ENCODE measurements at regions not wholly inside any gene's neighbourhood (a gene's known extent, or its start where the extent isn't known, plus 50 kb on each side); places are given as distances from the start of the nearest gene placed in this dataset.
"Not testable (repeated sequence)": the region's sequence is repeated elsewhere in the genome, so short reads cannot be mapped to it uniquely, and the experiment has no call there.

- no TSS peak for BruUV-seq (replicated peaks)
- TF ChIP-seq SIN3A (IDR thresholded peaks at IDR 0.05; ENCODE audit: borderline replicate concordance, insufficient read depth, low read depth, low read length): no peak
- no peak for TF ChIP-seq TCF7L2 (IDR thresholded peaks at IDR 0.05; ENCODE audit: low read depth, low read length)
- TF ChIP-seq POLR2AphosphoS5 (IDR thresholded peaks at IDR 0.05; ENCODE audit: low read depth, low read length): no peak
- no peak for TF ChIP-seq CTCF (IDR thresholded peaks at IDR 0.05)
- TF ChIP-seq, protein P1, sequence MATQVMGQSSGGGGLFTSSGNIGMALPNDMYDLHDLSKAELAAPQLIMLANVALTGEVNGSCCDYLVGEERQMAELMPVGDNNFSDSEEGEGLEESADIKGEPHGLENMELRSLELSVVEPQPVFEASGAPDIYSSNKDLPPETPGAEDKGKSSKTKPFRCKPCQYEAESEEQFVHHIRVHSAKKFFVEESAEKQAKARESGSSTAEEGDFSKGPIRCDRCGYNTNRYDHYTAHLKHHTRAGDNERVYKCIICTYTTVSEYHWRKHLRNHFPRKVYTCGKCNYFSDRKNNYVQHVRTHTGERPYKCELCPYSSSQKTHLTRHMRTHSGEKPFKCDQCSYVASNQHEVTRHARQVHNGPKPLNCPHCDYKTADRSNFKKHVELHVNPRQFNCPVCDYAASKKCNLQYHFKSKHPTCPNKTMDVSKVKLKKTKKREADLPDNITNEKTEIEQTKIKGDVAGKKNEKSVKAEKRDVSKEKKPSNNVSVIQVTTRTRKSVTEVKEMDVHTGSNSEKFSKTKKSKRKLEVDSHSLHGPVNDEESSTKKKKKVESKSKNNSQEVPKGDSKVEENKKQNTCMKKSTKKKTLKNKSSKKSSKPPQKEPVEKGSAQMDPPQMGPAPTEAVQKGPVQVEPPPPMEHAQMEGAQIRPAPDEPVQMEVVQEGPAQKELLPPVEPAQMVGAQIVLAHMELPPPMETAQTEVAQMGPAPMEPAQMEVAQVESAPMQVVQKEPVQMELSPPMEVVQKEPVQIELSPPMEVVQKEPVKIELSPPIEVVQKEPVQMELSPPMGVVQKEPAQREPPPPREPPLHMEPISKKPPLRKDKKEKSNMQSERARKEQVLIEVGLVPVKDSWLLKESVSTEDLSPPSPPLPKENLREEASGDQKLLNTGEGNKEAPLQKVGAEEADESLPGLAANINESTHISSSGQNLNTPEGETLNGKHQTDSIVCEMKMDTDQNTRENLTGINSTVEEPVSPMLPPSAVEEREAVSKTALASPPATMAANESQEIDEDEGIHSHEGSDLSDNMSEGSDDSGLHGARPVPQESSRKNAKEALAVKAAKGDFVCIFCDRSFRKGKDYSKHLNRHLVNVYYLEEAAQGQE (IDR thresholded peaks at IDR 0.05; ENCODE audit: insufficient read depth in 1 of 2, low read depth in 2 of 2, low read length in 1 of 2): no peak
- no peak for ATAC-seq
- in situ Hi-C loops (cut with HindIII; ENCODE audit: low pct_unique_long_range_greater_than_20kb, low sequenced_read_pairs) (no loop called here), intact Hi-C loops (cut with micrococcal nuclease; ENCODE audit: unreplicated experiment) (no loop called here)
- Histone ChIP-seq H3K4me3 (ENCODE audit: low read depth in 2 of 2, low read length in 2 of 2) (no peak overlapping the region), H3K4me1 (ENCODE audit: control insufficient read depth, insufficient read depth, low read length) (no peaks in the 10 kb centered on the region), H3K9me3 (ENCODE audit: control insufficient read depth, insufficient read depth, low read depth, low read length) (no peaks in the 10 kb centered on the region), H3K27me3 (ENCODE audit: control insufficient read depth, insufficient read depth, low read length) (no peaks in the 10 kb centered on the region), H3K27ac (ENCODE audit: low read length) (no peak overlapping the region), H3K36me3 (ENCODE audit: control insufficient read depth, insufficient read depth, low read length) (no peaks in the 10 kb centered on the region)
- ChIA-PET POLR2A (no interaction called here), CTCF (no interaction called here)
- no peak for DNase-seq (ENCODE audit: low read depth, low spot score)
Observed at GRCh38 chr2:144759746-144760145, 239.8 kb upstream of the ZEB2 start.

GRCh38 chr2:144758196-144758595 lies 238.3 kb upstream of the ZEB2 start:
- ATAC-seq; BruUV-seq (replicated peaks); POLR2A ChIA-PET; H3K36me3 ChIP-seq (ENCODE audit: control insufficient read depth, insufficient read depth, low read length); CTCF ChIA-PET; intact Hi-C loops (cut with micrococcal nuclease; ENCODE audit: unreplicated experiment); H3K4me3 ChIP-seq (ENCODE audit: low read depth in 2 of 2, low read length in 2 of 2); H3K9me3 ChIP-seq (ENCODE audit: control insufficient read depth, insufficient read depth, low read depth, low read length); H3K27ac ChIP-seq (ENCODE audit: low read length); DNase-seq (ENCODE audit: low read depth, low spot score); H3K4me1 ChIP-seq (ENCODE audit: control insufficient read depth, insufficient read depth, low read length); H3K27me3 ChIP-seq (ENCODE audit: control insufficient read depth, insufficient read depth, low read length); in situ Hi-C loops (cut with HindIII; ENCODE audit: low pct_unique_long_range_greater_than_20kb, low sequenced_read_pairs): not testable (repeated sequence)

DNA sequence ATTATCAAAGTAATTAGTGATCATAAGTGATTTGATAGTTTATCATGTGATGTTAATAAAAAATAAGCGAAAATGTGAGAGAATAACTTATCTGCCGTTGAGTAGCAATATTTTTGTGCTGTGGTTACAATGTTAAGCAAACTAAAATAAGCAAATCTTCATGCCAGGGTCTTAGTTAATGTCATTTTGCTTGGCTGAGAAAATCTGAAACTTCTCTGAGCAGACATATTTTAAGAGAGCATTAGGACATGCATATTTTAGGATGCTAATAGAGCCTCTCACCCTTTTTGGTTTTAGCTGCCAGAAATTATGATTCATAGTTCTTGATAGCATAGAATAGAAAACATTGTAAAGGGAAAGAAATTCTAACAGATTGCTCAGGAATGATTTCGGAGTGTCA lies 233.5 kb upstream of the ZEB2 start:
- H3K9me3 ChIP-seq (ENCODE audit: control insufficient read depth, insufficient read depth, low read depth, low read length): no peaks in the 10 kb centered on the region; the same call in 1 of the 2 replicates
- CTCF ChIA-PET: no interaction called here
- POLR2A ChIA-PET: no interaction called here

More for the DNA sequence above, 233.5 kb upstream of the ZEB2 start:
- H3K27ac ChIP-seq (ENCODE audit: low read length): no peak overlapping the region
- ATAC-seq: no peak
- DNase-seq (ENCODE audit: low read depth, low spot score): no peak
- TF ChIP-seq POLR2AphosphoS5 (IDR thresholded peaks at IDR 0.05; ENCODE audit: low read depth, low read length): no peak
- no peak for TF ChIP-seq SIN3A (IDR thresholded peaks at IDR 0.05; ENCODE audit: borderline replicate concordance, insufficient read depth, low read depth, low read length)
- TF ChIP-seq TCF7L2 (IDR thresholded peaks at IDR 0.05; ENCODE audit: low read depth, low read length): no peak
- no peak for TF ChIP-seq CTCF (IDR thresholded peaks at IDR 0.05)
- TF ChIP-seq, protein P1 (IDR thresholded peaks at IDR 0.05; ENCODE audit: insufficient read depth in 1 of 2, low read depth in 2 of 2, low read length in 1 of 2): no peak
- no peaks in the 10 kb centered on the region for H3K27me3 ChIP-seq (ENCODE audit: control insufficient read depth, insufficient read depth, low read length)
- intact Hi-C loops (cut with micrococcal nuclease; ENCODE audit: unreplicated experiment): no loop called here
- no peak overlapping the region for H3K4me3 ChIP-seq (ENCODE audit: low read depth in 2 of 2, low read length in 2 of 2)
- BruUV-seq (replicated peaks): no TSS peak
- in situ Hi-C loops (cut with HindIII; ENCODE audit: low pct_unique_long_range_greater_than_20kb, low sequenced_read_pairs): no loop called here
- H3K36me3 ChIP-seq (ENCODE audit: control insufficient read depth, insufficient read depth, low read length): no peaks in the 10 kb centered on the region
- no peaks in the 10 kb centered on the region for H3K4me1 ChIP-seq (ENCODE audit: control insufficient read depth, insufficient read depth, low read length)
